Effector memory CD4-positive, alpha-beta T cell (primary cell): ENCODE measurements at regions not wholly inside any gene's neighbourhood (a gene's known extent, or its start where the extent isn't known, plus 50 kb on each side); places are given as distances from the start of the nearest gene placed in this dataset.

Experiments used
- DNase-seq, 3 donors: peaks; one replicate each; pipeline ENCODE4 v3.0.0-alpha.2; 2020
- H3K27ac ChIP-seq: 2 replicates; pipeline ENCODE4 v1.7.0; 2013; ENCODE audit warnings: mild to moderate bottlenecking, low read length, moderate library complexity; ENCODE audit not compliant: insufficient read depth, poor library complexity, severe bottlenecking
- H3K27me3 ChIP-seq: replicated peaks from 2 replicates; pipeline ENCODE4 v1.7.0; 2013; ENCODE audit warnings: mild to moderate bottlenecking, low read length; ENCODE audit not compliant: insufficient read depth, control insufficient read depth, poor library complexity, severe bottlenecking
- H3K36me3 ChIP-seq: 2 replicates; pipeline ENCODE4 v1.7.0; 2013; ENCODE audit warnings: mild to moderate bottlenecking, low read length, moderate library complexity; ENCODE audit not compliant: control insufficient read depth, insufficient read depth
- H3K4me1 ChIP-seq: 2 replicates; pipeline ENCODE4 v1.7.0; 2013; ENCODE audit warnings: low read length, mild to moderate bottlenecking; ENCODE audit not compliant: control insufficient read depth, insufficient read depth, poor library complexity, severe bottlenecking
- H3K4me3 ChIP-seq: 2 replicates; pipeline ENCODE4 v1.7.0; 2013; ENCODE audit warnings: low read length, low read depth, mild to moderate bottlenecking; ENCODE audit not compliant: insufficient read depth, poor library complexity, severe bottlenecking
- H3K9me3 ChIP-seq: 2 replicates; pipeline ENCODE4 v1.7.0; 2013; ENCODE audit warnings: mild to moderate bottlenecking, low read length, moderate library complexity; ENCODE audit not compliant: control insufficient read depth

DNA sequence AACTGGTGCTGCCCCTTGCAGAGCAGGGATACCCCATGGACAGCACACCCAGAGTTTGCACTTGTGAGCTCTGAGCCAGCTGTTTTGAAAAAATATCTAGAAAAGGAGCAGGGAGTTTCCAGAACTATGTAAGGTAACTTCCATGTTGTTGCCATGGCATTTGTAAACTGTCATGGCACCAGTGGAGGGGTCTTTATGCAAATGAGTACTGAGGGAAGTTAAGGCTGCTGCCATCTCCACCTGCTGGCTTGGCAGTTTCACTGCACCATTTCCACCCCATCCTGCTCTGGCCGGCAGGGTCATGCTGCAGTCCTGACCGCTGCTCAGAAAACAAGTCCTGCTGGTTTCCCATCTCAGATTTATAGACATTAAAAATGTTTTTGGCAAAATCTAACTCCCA is 52.3 kb upstream of the SNTG2 start:
- Histone ChIP-seq H3K4me1 (no peaks in the 10 kb centered on the region), H3K27me3 (no peaks in the 10 kb centered on the region), H3K9me3 (no peaks in the 10 kb centered on the region), H3K36me3 (no peaks in the 10 kb centered on the region), H3K27ac (no peak overlapping the region), H3K4me3 (no peak overlapping the region)
- DNase-seq: no peak

DNA sequence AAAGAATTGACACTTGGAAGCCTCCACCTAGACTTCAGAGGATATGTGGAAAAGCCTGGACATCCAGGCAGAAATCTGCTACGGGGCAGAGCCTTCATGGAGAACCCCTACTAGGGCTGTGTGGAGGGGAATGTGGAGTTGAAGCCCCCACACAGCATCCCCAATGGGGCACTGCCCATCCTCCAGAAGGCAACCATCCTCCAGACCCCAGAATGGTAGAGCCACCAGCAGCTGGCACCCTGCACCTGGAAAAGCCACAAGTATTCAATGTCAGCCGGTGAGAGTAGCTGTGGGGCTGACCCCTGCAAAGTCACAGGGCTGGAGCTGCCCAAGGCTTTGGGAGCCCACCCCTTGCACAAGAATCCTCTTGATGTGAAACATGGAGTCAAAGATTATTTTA is 53.6 kb upstream of the SNTG2 start:
- H3K27ac ChIP-seq: no peak overlapping the region
- H3K36me3 ChIP-seq: no peaks in the 10 kb centered on the region
- no peaks in the 10 kb centered on the region for H3K9me3 ChIP-seq
- no peak overlapping the region for H3K4me3 ChIP-seq
- H3K27me3 ChIP-seq: no peaks in the 10 kb centered on the region
- H3K4me1 ChIP-seq: no peaks in the 10 kb centered on the region
- DNase-seq: no peak

DNA sequence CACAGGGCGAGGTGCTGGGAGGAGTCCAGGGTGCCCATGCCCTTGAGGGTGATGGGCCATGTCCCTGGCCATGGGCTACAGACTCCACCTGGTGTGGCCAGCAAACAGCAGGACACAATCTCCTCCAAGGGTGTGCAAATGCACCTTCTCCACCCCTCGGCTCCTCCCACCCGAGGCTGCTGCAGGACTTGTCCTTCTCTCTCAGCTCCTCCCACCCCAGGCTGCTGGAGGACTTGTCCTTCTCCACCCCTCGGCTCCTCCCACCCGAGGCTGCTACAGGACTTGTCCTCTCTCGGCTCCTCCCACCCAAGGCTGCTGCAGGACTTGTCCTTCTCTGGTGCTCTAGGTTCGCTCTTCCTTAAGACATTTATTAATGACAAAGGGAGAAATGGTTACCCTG is 57.3 kb upstream of the SNTG2 start:
- Histone ChIP-seq H3K9me3 (no peaks in the 10 kb centered on the region), H3K27ac (no peak overlapping the region), H3K27me3 (no peaks in the 10 kb centered on the region), H3K4me1 (no peaks in the 10 kb centered on the region), H3K4me3 (no peak overlapping the region), H3K36me3 (no peaks in the 10 kb centered on the region)
- DNase-seq: no peak

DNA sequence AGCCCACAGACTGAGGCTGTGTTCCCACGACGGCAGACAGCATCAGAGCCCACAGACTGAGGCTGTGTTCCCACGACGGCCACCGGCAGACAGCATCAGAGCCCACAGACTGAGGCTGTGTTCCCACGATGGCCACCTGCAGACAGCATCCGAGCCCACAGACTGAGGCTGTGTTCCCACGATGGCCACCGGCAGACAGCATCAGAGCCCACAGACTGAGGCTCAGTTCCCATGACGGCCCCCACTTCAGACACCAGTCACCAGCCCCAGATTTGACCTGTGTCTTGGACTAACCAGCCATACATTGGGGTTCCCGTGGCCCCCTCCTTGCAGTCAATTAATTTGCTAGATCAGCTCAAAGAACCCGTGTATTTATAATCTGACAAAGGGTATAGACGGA is 57.8 kb upstream of the SNTG2 start:
- no peaks in the 10 kb centered on the region for H3K4me1 ChIP-seq
- no peak overlapping the region for H3K27ac ChIP-seq
- no peak for DNase-seq
- no peaks in the 10 kb centered on the region for H3K36me3 ChIP-seq
- no peaks in the 10 kb centered on the region for H3K27me3 ChIP-seq
- no peak overlapping the region for H3K4me3 ChIP-seq
- H3K9me3 ChIP-seq: no peaks in the 10 kb centered on the region

DNA sequence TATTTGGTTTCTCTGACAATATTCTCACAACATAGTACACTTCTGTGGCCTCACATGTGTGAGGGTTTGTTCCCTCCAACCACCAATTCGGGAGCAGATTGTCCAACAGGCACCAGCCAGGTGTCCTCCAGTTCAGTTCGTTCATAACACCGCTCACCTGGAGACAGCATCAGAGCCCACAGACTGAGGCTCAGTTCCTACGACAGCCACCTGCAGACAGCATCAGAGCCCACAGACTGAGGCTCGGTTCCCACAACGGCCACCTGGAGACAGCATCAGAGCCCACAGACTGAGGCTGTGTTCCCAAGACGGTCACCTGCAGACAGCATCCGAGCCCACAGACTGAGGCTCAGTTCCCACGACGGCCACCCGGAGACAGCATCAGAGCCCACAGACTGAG is 58.2 kb upstream of the SNTG2 start:
- H3K4me3 ChIP-seq: no peak overlapping the region
- DNase-seq: no peak
- H3K27me3 ChIP-seq: no peaks in the 10 kb centered on the region
- H3K27ac ChIP-seq: no peak overlapping the region
- H3K36me3 ChIP-seq: no peaks in the 10 kb centered on the region
- H3K4me1 ChIP-seq: no peaks in the 10 kb centered on the region
- no peaks in the 10 kb centered on the region for H3K9me3 ChIP-seq

DNA sequence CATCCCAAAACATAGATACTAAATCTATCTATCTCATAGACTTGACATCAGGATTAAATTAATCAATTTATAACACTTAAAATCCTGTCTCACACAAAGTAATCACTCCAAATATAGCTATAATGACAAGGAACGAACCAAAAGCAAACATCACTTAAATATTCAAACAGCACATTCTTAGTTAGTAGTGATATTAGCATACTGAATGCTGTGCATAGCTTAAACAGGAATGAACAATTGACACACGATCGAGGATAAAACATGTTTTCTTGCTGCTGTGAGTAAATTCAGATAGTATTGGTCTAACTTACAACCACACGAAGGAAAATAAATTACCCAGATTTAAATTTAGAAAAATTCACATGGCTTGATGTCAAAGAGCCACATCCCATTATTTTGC is 58.9 kb upstream of the SNTG2 start:
- Histone ChIP-seq H3K27ac (no peak overlapping the region), H3K27me3 (no peaks in the 10 kb centered on the region), H3K4me1 (no peaks in the 10 kb centered on the region), H3K9me3 (no peaks in the 10 kb centered on the region), H3K36me3 (no peaks in the 10 kb centered on the region), H3K4me3 (no peak overlapping the region)
- no peak for DNase-seq

DNA sequence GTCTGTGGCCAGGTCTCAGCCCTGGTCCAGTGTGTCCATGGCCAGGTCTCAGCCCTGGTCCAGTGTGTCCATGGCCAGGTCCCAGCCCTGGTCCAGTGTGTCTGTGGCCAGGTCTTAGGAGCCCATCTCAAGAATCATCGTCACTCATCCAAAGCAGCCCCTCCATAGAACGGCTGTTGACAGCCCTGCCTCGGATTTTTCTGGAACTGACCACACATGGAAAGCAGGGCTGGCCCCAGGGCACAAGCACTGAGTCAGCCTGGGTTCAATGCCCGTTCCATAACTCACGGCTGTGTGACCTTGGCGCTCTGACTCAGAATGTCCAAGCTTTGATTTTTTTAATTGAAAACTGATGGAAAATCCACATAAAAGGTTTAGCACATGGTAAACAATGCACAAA is 59.9 kb upstream of the SNTG2 start:
- Histone ChIP-seq H3K9me3 (no peaks in the 10 kb centered on the region), H3K27me3 (no peaks in the 10 kb centered on the region), H3K4me1 (no peaks in the 10 kb centered on the region), H3K36me3 (no peaks in the 10 kb centered on the region), H3K27ac (no peak overlapping the region), H3K4me3 (no peak overlapping the region)
- no peak for DNase-seq

DNA sequence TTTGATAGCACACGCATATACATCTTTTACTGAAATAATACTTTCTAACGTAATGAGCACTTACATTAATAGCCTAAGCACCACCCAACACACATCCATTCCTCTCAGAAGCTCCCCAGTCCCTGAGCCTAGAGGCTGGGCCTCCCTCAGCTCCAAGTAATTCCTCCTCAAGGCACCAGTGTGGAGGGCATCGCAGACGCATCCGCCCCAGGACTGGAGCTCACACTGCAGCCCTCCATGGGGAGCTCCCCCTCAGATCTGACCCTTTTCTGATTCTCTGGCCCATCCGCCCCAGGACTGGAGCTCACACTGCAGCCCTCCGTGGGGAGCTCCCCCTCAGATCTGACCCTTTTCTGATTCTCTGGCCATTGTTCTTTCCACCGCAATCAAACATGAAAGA is 60.4 kb upstream of the SNTG2 start:
- Histone ChIP-seq H3K4me3 (no peak overlapping the region), H3K27me3 (no peaks in the 10 kb centered on the region), H3K27ac (no peak overlapping the region), H3K4me1 (no peaks in the 10 kb centered on the region), H3K36me3 (no peaks in the 10 kb centered on the region), H3K9me3 (no peaks in the 10 kb centered on the region)
- DNase-seq: no peak

DNA sequence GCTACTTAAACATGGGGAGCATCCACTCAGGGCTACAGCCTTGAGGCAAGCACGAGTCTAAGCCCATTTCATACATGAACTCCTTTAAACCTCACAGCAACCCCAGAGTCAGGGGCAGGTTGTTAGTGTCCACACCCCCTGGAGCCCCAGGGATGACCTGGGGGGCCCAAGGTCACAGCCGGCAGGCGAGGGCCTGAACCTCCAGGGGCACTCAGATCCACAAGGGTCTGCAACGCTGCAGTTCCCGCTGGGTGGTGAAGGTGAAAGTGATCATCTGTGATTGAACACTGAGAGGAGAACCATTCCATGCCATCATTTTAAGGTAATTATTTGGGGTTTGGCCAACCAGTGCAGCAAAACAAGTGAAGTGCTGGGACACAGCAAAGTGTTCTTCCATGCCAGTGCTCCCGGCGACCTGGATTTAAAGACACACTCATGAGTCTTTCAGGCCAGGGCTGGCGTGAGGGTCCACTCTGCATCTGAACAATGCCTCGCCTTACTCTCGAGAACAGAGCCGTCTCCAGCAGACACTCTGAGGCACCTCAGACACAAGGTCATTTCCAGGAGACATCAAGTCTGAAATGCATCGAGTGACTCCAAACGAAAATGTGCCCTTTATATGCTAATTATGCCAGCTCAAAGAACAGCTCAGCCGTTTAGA is 61.6 kb upstream of the SNTG2 start:
- H3K4me3 ChIP-seq: no peak overlapping the region
- no peak for DNase-seq
- no peaks in the 10 kb centered on the region for H3K9me3 ChIP-seq
- H3K36me3 ChIP-seq: no peaks in the 10 kb centered on the region
- no peaks in the 10 kb centered on the region for H3K4me1 ChIP-seq
- H3K27ac ChIP-seq: no peak overlapping the region
- no peaks in the 10 kb centered on the region for H3K27me3 ChIP-seq

DNA sequence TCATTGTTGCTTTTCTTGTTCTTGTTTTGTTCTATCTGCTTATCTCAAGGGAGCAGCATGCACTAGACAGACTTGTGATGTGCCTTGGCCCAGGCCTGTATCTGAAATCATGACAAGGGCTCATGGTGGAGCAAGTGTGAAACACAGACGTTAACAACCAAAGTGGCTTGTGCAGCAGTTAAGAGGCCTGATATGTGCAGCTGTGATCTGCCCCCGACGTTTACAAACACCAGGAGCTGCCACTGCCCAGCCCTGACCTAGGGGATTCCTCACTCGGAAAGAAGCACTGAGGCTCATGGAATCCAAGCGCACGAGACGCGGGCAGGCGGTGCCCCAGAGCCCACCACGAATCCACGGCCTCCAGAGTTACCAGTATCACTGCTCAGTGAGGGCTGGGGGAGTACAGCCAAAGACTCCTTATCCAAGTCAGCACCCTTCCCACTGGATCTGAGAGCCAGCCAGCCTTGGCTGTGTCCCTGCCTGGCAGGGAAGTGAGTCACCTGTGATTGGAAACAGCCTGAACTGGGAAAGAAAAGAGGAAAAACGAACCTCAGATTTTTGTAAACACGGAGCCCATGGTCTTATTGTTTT is 62.3 kb upstream of the SNTG2 start:
- H3K36me3 ChIP-seq: no peaks in the 10 kb centered on the region
- no peak for DNase-seq
- H3K27me3 ChIP-seq: no peaks in the 10 kb centered on the region
- H3K4me1 ChIP-seq: no peaks in the 10 kb centered on the region
- H3K4me3 ChIP-seq: no peak overlapping the region
- no peak overlapping the region for H3K27ac ChIP-seq
- H3K9me3 ChIP-seq: no peaks in the 10 kb centered on the region
